Body of pancreas (tissue), 4 donors: ENCODE measurements at regions not wholly inside any gene's neighbourhood (a gene's known extent, or its start where the extent isn't known, plus 50 kb on each side); places are given as distances from the start of the nearest gene placed in this dataset.

ENCODE experiments used
- ATAC-seq: fragments of 150-250 bp; one replicate; pipeline ENCODE4 v1.9.1; 2016
- DNase-seq, 4 donors: peaks; one replicate each; pipeline ENCODE4 v3.0.0-alpha.2; 2019
- H3K27ac ChIP-seq, 4 donors: fragments of 200-600 bp; sonication (generic); 1 replicate in 3 of 4; 2 replicates in 1 of 4; pipeline versions ENCODE4 v1.5.1 to v1.6.1; 2016 to 2019; ENCODE audit warnings: mild to moderate bottlenecking in 1 of 4, mixed read lengths in 1 of 4, moderate library complexity in 1 of 4
- H3K27me3 ChIP-seq, 2 donors: fragments of 200-600 bp; sonication (generic); one replicate each; pipeline ENCODE4 v1.6.0; 2016; ENCODE audit warnings: mild to moderate bottlenecking in 1 of 2
- H3K36me3 ChIP-seq, 2 donors: fragments of 200-600 bp; sonication (generic); replicated peaks in 1 of 2; 2 replicates each; pipeline ENCODE4 v1.5.1; 2016; ENCODE audit warnings: low read depth in 2 of 2; ENCODE audit not compliant: insufficient read depth in 1 of 2
- H3K4me1 ChIP-seq: fragments of 200-600 bp; sonication (generic); one replicate; pipeline ENCODE4 v1.6.0; 2016
- H3K4me3 ChIP-seq, 2 donors: fragments of 200-600 bp; sonication (generic); 1 replicate in 1 of 2; 2 replicates in 1 of 2; pipeline ENCODE4 v1.5.1; 2016 to 2019
- H3K9me3 ChIP-seq, 3 donors: fragments of 200-600 bp; sonication (generic); 1 replicate in 2 of 3; 2 replicates in 1 of 3; pipeline ENCODE4 v1.5.1; 2016
- CTCF ChIP-seq, 7 experiments: fragments of 450-650 bp in 4 of 7; fragments of 200-600 bp in 3 of 7; sonication (generic) in 3 of 7; IDR thresholded peaks; one replicate each; pipeline ENCODE4 v1.5.1; 2016 to 2019; ENCODE audit warnings: antibody characterized with exemption in 7 of 7
- POLR2A ChIP-seq, 3 donors: fragments of 450-650 bp; IDR thresholded peaks; one replicate each; pipeline ENCODE4 v1.6.1; 2016; ENCODE audit warnings: antibody characterized with exemption in 3 of 3, mild to moderate bottlenecking in 2 of 3
- WGBS, 2 donors: methylation state at CpG; one replicate each; pipeline ENCODE4 v1.1.5; 2017; 5-methylcytosine and 5-hydroxymethylcytosine counted together
- intact Hi-C: fragments of 100-400 bp; cut with DNase I; formaldehyde crosslinking; loops from one replicate; pipeline ENCODE4 v1.15.1; 2023

DNA sequence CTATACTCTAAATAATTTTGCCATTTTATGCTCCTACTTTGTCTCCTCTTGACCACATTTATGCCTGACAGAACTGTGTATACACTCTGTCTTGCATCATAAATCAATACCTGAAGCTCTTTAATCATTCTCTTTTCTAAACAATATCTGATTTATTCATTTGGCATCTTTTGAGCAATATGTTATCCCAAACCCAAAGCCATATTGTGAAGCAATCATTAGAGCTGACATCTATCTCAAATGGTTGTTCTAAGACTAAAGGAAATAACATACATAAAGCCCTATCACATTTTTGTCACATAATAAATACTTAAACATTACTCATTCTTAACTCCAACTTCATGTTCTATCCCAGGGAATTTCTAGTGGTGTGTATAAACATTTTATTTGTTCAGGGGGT is 717.6 kb downstream of the SORCS1 start:
- no peaks in the 10 kb centered on the region for H3K36me3 ChIP-seq
- no peaks in the 10 kb centered on the region for H3K27me3 ChIP-seq
- H3K4me3 ChIP-seq = no peak overlapping the region
- no peak for ATAC-seq
- TF ChIP-seq POLR2A (IDR thresholded peaks at IDR 0.05) (no peak), CTCF (IDR thresholded peaks at IDR 0.05) (no peak)
- H3K9me3 ChIP-seq = no peaks in the 10 kb centered on the region
- intact Hi-C loops = no loop called here
- no peak for DNase-seq
- H3K4me1 ChIP-seq = no peaks in the 10 kb centered on the region
- no peak overlapping the region for H3K27ac ChIP-seq

DNA sequence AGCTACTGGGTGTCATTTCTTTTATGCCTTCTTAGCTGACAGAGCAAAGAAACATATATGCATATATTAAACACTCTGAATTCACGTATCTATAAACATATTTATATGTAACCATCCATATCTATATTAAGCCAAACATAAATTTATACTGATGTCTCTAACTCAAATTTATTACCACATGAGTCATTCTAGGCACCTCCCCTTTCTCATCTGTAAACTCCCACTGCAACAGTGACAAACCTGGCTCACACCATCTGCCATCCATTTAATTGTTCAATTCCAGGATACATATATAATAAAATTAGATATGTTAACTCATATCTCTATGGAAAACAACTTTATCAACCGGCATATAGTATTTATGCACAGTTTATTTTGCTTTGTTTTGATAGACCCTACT is 722.3 kb downstream of the SORCS1 start:
- Histone ChIP-seq H3K36me3 (no peaks in the 10 kb centered on the region), H3K27me3 (no peaks in the 10 kb centered on the region), H3K4me3 (no peak overlapping the region), H3K9me3 (no peaks in the 10 kb centered on the region), H3K4me1 (no peaks in the 10 kb centered on the region), H3K27ac (no peak overlapping the region)
- intact Hi-C loops = no loop called here
- TF ChIP-seq CTCF (IDR thresholded peaks at IDR 0.05) = no peak
- 58 to 60% methylated on average over 2 of the region's 2 CpGs for WGBS, 2 donors
- no peak for ATAC-seq
- no peak for DNase-seq

DNA sequence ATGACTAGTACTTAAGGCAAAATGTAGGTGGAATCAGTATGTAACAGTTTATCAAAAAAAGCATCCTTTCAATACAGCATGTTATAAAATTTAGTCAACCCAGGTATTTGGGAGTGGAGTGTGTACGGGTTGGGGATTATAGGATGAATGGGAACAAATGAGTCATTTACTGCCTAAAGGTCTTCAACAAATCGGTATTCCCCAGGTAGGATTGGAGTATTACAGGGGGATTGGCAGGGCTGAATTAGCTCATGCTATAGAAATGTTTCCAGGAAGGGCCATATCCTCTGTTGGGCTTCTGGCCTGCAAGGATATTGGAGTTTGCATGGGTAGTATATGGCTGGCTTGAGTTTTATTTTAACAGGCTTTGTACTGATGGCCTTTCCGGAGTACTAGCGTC is 723.7 kb downstream of the SORCS1 start:
- Histone ChIP-seq H3K4me3 (no peak overlapping the region), H3K36me3 (no peaks in the 10 kb centered on the region), H3K27ac (no peak overlapping the region), H3K27me3 (no peaks in the 10 kb centered on the region), H3K9me3 (no peaks in the 10 kb centered on the region), H3K4me1 (no peaks in the 10 kb centered on the region)
- ATAC-seq (no peak), DNase-seq (no peak)
- TF ChIP-seq CTCF (IDR thresholded peaks at IDR 0.05) (no peak), POLR2A (IDR thresholded peaks at IDR 0.05) (no peak)
- intact Hi-C loops = no loop called here
- whole genome bisulfite sequencing, 2 donors = 64 to 67% methylated on average over 4 of the region's 4 CpGs

DNA sequence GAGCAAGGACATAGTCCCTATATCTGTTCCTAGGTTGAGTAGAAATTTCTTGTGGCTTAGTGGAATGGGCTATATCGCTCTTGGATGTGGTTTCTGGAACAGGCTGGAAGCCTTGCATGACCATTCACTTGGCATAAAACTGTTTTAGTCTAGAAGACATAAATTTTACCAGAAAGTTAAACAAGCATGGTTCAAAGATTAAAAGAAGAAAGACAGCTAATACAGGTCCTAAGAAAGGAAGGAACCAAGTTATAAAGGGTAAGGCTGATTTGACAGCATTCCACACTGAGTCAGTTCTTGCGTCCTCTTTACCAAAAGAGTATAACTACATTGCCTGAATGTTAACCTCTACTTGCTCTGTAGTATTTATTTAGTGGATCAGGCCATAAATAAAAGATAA is 724.2 kb downstream of the SORCS1 start:
- no peaks in the 10 kb centered on the region for H3K4me1 ChIP-seq
- no peaks in the 10 kb centered on the region for H3K9me3 ChIP-seq
- intact Hi-C loops = no loop called here
- DNase-seq = no peak
- no peak overlapping the region for H3K4me3 ChIP-seq
- no peak for ATAC-seq
- H3K27me3 ChIP-seq = no peaks in the 10 kb centered on the region
- no peak overlapping the region for H3K27ac ChIP-seq
- TF ChIP-seq CTCF (IDR thresholded peaks at IDR 0.05) (no peak), POLR2A (IDR thresholded peaks at IDR 0.05) (no peak)
- no peaks in the 10 kb centered on the region for H3K36me3 ChIP-seq
- WGBS, 2 donors = 78 to 92% methylated on average over 2 of the region's 2 CpGs

- DNase-seq = no peak
- WGBS, 2 donors = 55 to 57% methylated on average over 3 of the region's 3 CpGs
These were observed 725.1 kb downstream of the SORCS1 start for GRCh38 chr10:106439366-106439765.

More at GRCh38 chr10:106439366-106439765, 725.1 kb downstream of the SORCS1 start:
- ATAC-seq = no peak
- no peaks in the 10 kb centered on the region for H3K4me1 ChIP-seq
- H3K4me3 ChIP-seq = no peak overlapping the region
- no peaks in the 10 kb centered on the region for H3K27me3 ChIP-seq
- H3K9me3 ChIP-seq = no peaks in the 10 kb centered on the region
- H3K36me3 ChIP-seq = no peaks in the 10 kb centered on the region
- H3K27ac ChIP-seq = no peak overlapping the region
- TF ChIP-seq CTCF (IDR thresholded peaks at IDR 0.05) = no peak
- intact Hi-C loops = no loop called here
